ENCODE measurements at regions not wholly inside any gene's neighbourhood (a gene's known extent, or its start where the extent isn't known, plus 50 kb on each side); places are given as distances from the start of the nearest gene placed in this dataset.
"Not testable (repeated sequence)": the region's sequence is repeated elsewhere in the genome, so short reads cannot be mapped to it uniquely, and the experiment has no call there.

GRCh38 chr12:61536525-61536924 is 723.7 kb upstream of the USP15 start:
- Mint-ChIP-seq H3K36me3 (ENCODE audit: low read depth) (no peaks in the 10 kb centered on the region), H3K27me3 (ENCODE audit: low read depth) (no peaks in the 10 kb centered on the region), H3K9me3 (no peaks in the 10 kb centered on the region), H3K4me1 (ENCODE audit: low read depth) (no peaks in the 10 kb centered on the region), H3K4me3 (no peak overlapping the region), H3K27ac (no peak overlapping the region)
- intact Hi-C loops (cut with micrococcal nuclease): no loop called here
- DNase-seq: no peak
- CTCF ChIA-PET: no interaction called here

DNA sequence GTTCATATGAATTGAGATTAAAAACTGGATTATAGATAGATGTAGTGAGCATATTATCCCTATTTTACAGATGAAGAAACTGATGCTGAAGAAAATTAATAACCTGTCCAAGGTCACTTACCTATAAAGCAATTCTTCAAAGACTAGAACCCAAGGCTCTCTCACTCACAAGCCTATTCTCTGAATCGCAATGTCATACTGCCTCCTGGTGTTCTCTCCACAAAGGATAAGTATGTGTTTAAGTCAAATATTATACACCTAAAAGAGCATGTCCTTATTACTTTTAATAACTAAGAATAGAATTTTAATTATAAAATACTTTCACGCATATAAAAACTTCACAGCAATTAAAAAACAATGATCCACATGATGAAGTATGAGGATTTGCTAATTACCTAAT is 721.3 kb upstream of the USP15 start:
- H3K9me3 Mint-ChIP-seq: no peaks in the 10 kb centered on the region
- intact Hi-C loops (cut with micrococcal nuclease): no loop called here
- DNase-seq: no peak
- H3K27ac Mint-ChIP-seq: no peak overlapping the region
- H3K27me3 Mint-ChIP-seq (ENCODE audit: low read depth): no peaks in the 10 kb centered on the region
- no peaks in the 10 kb centered on the region for H3K36me3 Mint-ChIP-seq (ENCODE audit: low read depth)
- H3K4me3 Mint-ChIP-seq: no peak overlapping the region
- no peaks in the 10 kb centered on the region for H3K4me1 Mint-ChIP-seq (ENCODE audit: low read depth)
- CTCF ChIA-PET: no interaction called here

- H3K36me3 Mint-ChIP-seq (ENCODE audit: low read depth): no peaks in the 10 kb centered on the region
- no peak overlapping the region for H3K27ac Mint-ChIP-seq
- intact Hi-C loops (cut with micrococcal nuclease): no loop called here
- H3K9me3 Mint-ChIP-seq: no peaks in the 10 kb centered on the region
- H3K4me1 Mint-ChIP-seq (ENCODE audit: low read depth): no peaks in the 10 kb centered on the region
- CTCF ChIA-PET: no interaction called here
- no peaks in the 10 kb centered on the region for H3K27me3 Mint-ChIP-seq (ENCODE audit: low read depth)
- no peak overlapping the region for H3K4me3 Mint-ChIP-seq
- DNase-seq: no peak
These were observed 717.7 kb upstream of the USP15 start for GRCh38 chr12:61542551-61542950.

- H3K36me3 Mint-ChIP-seq (ENCODE audit: low read depth): no peaks in the 10 kb centered on the region
- no peak overlapping the region for H3K27ac Mint-ChIP-seq
- CTCF ChIA-PET: no interaction called here
- intact Hi-C loops (cut with micrococcal nuclease): no loop called here
- no peak for DNase-seq
- H3K27me3 Mint-ChIP-seq (ENCODE audit: low read depth): no peaks in the 10 kb centered on the region
- no peaks in the 10 kb centered on the region for H3K4me1 Mint-ChIP-seq (ENCODE audit: low read depth)
- H3K9me3 Mint-ChIP-seq: no peaks in the 10 kb centered on the region
- no peak overlapping the region for H3K4me3 Mint-ChIP-seq
These were observed 713.9 kb upstream of the USP15 start for GRCh38 chr12:61546296-61546695.

- H3K4me3 Mint-ChIP-seq: no peak overlapping the region
- no peak for DNase-seq
- intact Hi-C loops (cut with micrococcal nuclease): no loop called here
- no peaks in the 10 kb centered on the region for H3K9me3 Mint-ChIP-seq
- H3K36me3 Mint-ChIP-seq (ENCODE audit: low read depth): no peaks in the 10 kb centered on the region
- CTCF ChIA-PET: no interaction called here
- H3K4me1 Mint-ChIP-seq (ENCODE audit: low read depth): no peaks in the 10 kb centered on the region
- H3K27ac Mint-ChIP-seq: no peak overlapping the region
- no peaks in the 10 kb centered on the region for H3K27me3 Mint-ChIP-seq (ENCODE audit: low read depth)
These were observed 707.1 kb upstream of the USP15 start for GRCh38 chr12:61553091-61553490.

GRCh38 chr12:61554268-61555008 is 705.8 kb upstream of the USP15 start:
- no peak for DNase-seq
- Mint-ChIP-seq H3K27me3 (ENCODE audit: low read depth) (no peaks in the 10 kb centered on the region), H3K27ac (no peak overlapping the region), H3K4me3 (no peak overlapping the region), H3K36me3 (ENCODE audit: low read depth) (no peaks in the 10 kb centered on the region), H3K4me1 (ENCODE audit: low read depth) (no peaks in the 10 kb centered on the region), H3K9me3 (no peaks in the 10 kb centered on the region)
- intact Hi-C loops (cut with micrococcal nuclease): no loop called here
- CTCF ChIA-PET: no interaction called here

GRCh38 chr12:61563665-61564450 is 696.3 kb upstream of the USP15 start:
- no peak overlapping the region for H3K27ac Mint-ChIP-seq
- CTCF ChIA-PET: no interaction called here
- H3K4me3 Mint-ChIP-seq: no peak overlapping the region
- no peaks in the 10 kb centered on the region for H3K9me3 Mint-ChIP-seq
- no peaks in the 10 kb centered on the region for H3K36me3 Mint-ChIP-seq (ENCODE audit: low read depth)
- H3K4me1 Mint-ChIP-seq (ENCODE audit: low read depth): no peaks in the 10 kb centered on the region
- DNase-seq: no peak
- H3K27me3 Mint-ChIP-seq (ENCODE audit: low read depth): no peaks in the 10 kb centered on the region
- intact Hi-C loops (cut with micrococcal nuclease): no loop called here

DNA sequence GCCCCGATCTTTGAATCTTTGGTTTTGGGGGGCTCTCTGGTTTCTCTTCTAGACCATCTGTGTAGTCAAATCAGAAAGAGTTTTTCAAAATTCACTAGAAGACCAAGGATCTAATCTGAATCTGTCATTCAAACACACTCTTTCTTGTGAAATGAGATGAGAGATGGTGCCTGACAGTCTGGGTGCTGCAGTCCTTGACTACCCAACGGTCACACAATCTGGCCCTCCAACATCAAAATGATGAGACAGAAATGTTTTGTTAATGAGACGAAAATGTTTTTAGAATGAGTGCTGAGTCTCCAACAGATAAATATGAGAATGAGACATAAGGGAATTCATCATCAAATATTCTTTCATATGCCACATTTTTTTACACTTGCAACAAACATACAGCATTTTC is 695.7 kb upstream of the USP15 start:
- H3K27me3 Mint-ChIP-seq (ENCODE audit: low read depth): no peaks in the 10 kb centered on the region
- no peak overlapping the region for H3K27ac Mint-ChIP-seq
- CTCF ChIA-PET: no interaction called here
- no peak overlapping the region for H3K4me3 Mint-ChIP-seq
- H3K36me3 Mint-ChIP-seq (ENCODE audit: low read depth): no peaks in the 10 kb centered on the region
- no peak for DNase-seq
- no peaks in the 10 kb centered on the region for H3K4me1 Mint-ChIP-seq (ENCODE audit: low read depth)
- no peaks in the 10 kb centered on the region for H3K9me3 Mint-ChIP-seq
- intact Hi-C loops (cut with micrococcal nuclease): no loop called here

DNA sequence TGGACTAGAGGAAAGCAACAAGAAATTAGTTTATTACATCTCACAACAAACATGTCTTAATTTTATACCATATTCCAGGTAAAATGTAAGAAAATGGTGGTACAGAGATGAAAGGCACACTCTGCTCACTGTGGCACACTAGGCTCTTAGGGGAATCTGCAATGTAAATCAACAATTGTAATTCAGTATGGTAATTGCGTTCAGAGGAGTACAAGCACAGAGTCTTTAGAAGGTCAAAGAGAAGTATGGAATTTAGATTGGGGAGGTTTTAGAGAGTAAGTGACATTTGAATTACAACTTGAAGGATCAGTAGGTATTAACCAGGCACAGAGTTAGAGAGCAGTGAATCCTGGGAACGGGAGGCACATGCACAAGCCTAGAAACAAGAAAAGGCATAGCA is 694.0 kb upstream of the USP15 start:
- H3K27ac Mint-ChIP-seq: no peak overlapping the region
- no peak for DNase-seq
- no peaks in the 10 kb centered on the region for H3K36me3 Mint-ChIP-seq (ENCODE audit: low read depth)
- no peaks in the 10 kb centered on the region for H3K4me1 Mint-ChIP-seq (ENCODE audit: low read depth)
- intact Hi-C loops (cut with micrococcal nuclease): no loop called here
- no peaks in the 10 kb centered on the region for H3K9me3 Mint-ChIP-seq
- CTCF ChIA-PET: no interaction called here
- no peaks in the 10 kb centered on the region for H3K27me3 Mint-ChIP-seq (ENCODE audit: low read depth)
- H3K4me3 Mint-ChIP-seq: no peak overlapping the region

GRCh38 chr12:61574339-61574738 is 685.9 kb upstream of the USP15 start:
- Mint-ChIP-seq H3K4me3 (no peak overlapping the region), H3K36me3 (ENCODE audit: low read depth) (no peaks in the 10 kb centered on the region), H3K27ac (no peak overlapping the region), H3K27me3 (ENCODE audit: low read depth) (no peaks in the 10 kb centered on the region), H3K9me3 (no peaks in the 10 kb centered on the region), H3K4me1 (ENCODE audit: low read depth) (no peaks in the 10 kb centered on the region)
- intact Hi-C loops (cut with micrococcal nuclease): no loop called here
- CTCF ChIA-PET: no interaction called here
- no peak for DNase-seq

- DNase-seq: no peak
- intact Hi-C loops (cut with micrococcal nuclease): no loop called here
- Mint-ChIP-seq H3K4me1 (ENCODE audit: low read depth) (no peaks in the 10 kb centered on the region), H3K4me3 (no peak overlapping the region), H3K27me3 (ENCODE audit: low read depth) (no peaks in the 10 kb centered on the region), H3K9me3 (peaks cover 10% of the 10 kb centered on the region), H3K27ac (no peak overlapping the region), H3K36me3 (ENCODE audit: low read depth) (no peaks in the 10 kb centered on the region)
- CTCF ChIA-PET: no interaction called here
These were observed 675.3 kb upstream of the USP15 start for GRCh38 chr12:61584943-61585342.

- peaks cover 32% of the 10 kb centered on the region for H3K9me3 Mint-ChIP-seq
- CTCF ChIA-PET; H3K27ac Mint-ChIP-seq; H3K4me1 Mint-ChIP-seq (ENCODE audit: low read depth); H3K4me3 Mint-ChIP-seq; intact Hi-C loops (cut with micrococcal nuclease); H3K27me3 Mint-ChIP-seq (ENCODE audit: low read depth); DNase-seq; H3K36me3 Mint-ChIP-seq (ENCODE audit: low read depth): not testable (repeated sequence)
These were observed 669.3 kb upstream of the USP15 start for GRCh38 chr12:61590864-61591263.

GRCh38 chr12:61610143-61610542 is 650.1 kb upstream of the USP15 start:
- no peaks in the 10 kb centered on the region for H3K36me3 Mint-ChIP-seq (ENCODE audit: low read depth)

More at GRCh38 chr12:61610143-61610542, 650.1 kb upstream of the USP15 start:
- intact Hi-C loops (cut with micrococcal nuclease): no loop called here
- H3K4me1 Mint-ChIP-seq (ENCODE audit: low read depth): no peaks in the 10 kb centered on the region
- H3K4me3 Mint-ChIP-seq: no peak overlapping the region
- no peak for DNase-seq
- peaks cover 4% of the 10 kb centered on the region for H3K9me3 Mint-ChIP-seq
- CTCF ChIA-PET: no interaction called here
- H3K27ac Mint-ChIP-seq: no peak overlapping the region
- no peaks in the 10 kb centered on the region for H3K27me3 Mint-ChIP-seq (ENCODE audit: low read depth)
